PC-3 (cell line): ENCODE measurements at regions not wholly inside any gene's neighbourhood (a gene's known extent, or its start where the extent isn't known, plus 50 kb on each side); places are given as distances from the start of the nearest gene placed in this dataset.

Experiments used
- ATAC-seq: fragments of 200-7000 bp; cut with Tn5 transposase; 2 replicates; pipeline ENCODE4 v1.9.1; 2020; ENCODE audit warnings: mild to moderate bottlenecking, moderate library complexity
- BruUV-seq: library from RNA; stranded (reverse); fragments of 400-500 nt; replicated peaks from 2 replicates; lab custom pipeline; 2021; lab: Mats Ljungman, UMichigan
- CTCF ChIA-PET: fragments of 300-600 bp; sonication (Branson Sonifier 250); formaldehyde crosslinking; loops from one replicate; lab custom pipeline; 2022; ENCODE audit warnings: antibody characterized with exemption; lab: Charles Lee
- POLR2A ChIA-PET: fragments of 300-600 bp; sonication (Branson Sonifier 250); formaldehyde crosslinking; loops from one replicate; lab custom pipeline; 2022; ENCODE audit warnings: antibody characterized with exemption; ENCODE audit not compliant: unreplicated experiment; lab: Charles Lee
- DNase-seq: peaks from one replicate; pipeline ENCODE4 v3.0.0-alpha.2; 2015
- H2AFZ ChIP-seq: fragments of 300-600 bp; sonication (generic); 2 replicates; pipeline ENCODE4 v1.6.0; 2016; ENCODE audit warnings: antibody characterized with exemption, low read length
- H3F3A ChIP-seq: fragments of 300-600 bp; sonication (generic); one replicate; pipeline ENCODE4 v1.6.0; 2017; ENCODE audit warnings: antibody characterized with exemption, low read length, control low read depth, mild to moderate bottlenecking; ENCODE audit not compliant: unreplicated experiment
- H3K27ac ChIP-seq: fragments of 300-600 bp; sonication (generic); 2 replicates; pipeline ENCODE4 v1.5.1; 2016; ENCODE audit warnings: mild to moderate bottlenecking, low read length
- H3K27me3 ChIP-seq: fragments of 300-600 bp; sonication (generic); 2 replicates; pipeline ENCODE4 v1.6.1; 2016; ENCODE audit warnings: low read length, mixed read lengths
- H3K36me3 ChIP-seq: fragments of 300-600 bp; sonication (generic); 2 replicates; pipeline ENCODE4 v1.6.1; 2016; ENCODE audit warnings: low read depth, mixed run types, low read length, mixed read lengths
- H3K4me1 ChIP-seq: fragments of 300-600 bp; sonication (generic); 2 replicates; pipeline ENCODE4 v1.5.1; 2016; ENCODE audit warnings: low read length; ENCODE audit not compliant: insufficient read depth
- H3K4me2 ChIP-seq: fragments of 300-600 bp; sonication (generic); 2 replicates; pipeline ENCODE4 v1.6.0; 2016; ENCODE audit warnings: low read length
- H3K4me3 ChIP-seq: fragments of 300-600 bp; sonication (generic); 2 replicates; pipeline ENCODE4 v1.5.1; 2016; ENCODE audit warnings: mild to moderate bottlenecking, low read length, mixed read lengths
- H3K79me2 ChIP-seq: fragments of 300-600 bp; sonication (generic); 2 replicates; pipeline ENCODE4 v1.6.1; 2017; ENCODE audit warnings: low read length, mixed read lengths
- H3K9ac ChIP-seq: fragments of 300-600 bp; sonication (generic); 2 replicates; pipeline ENCODE4 v1.6.0; 2016; ENCODE audit warnings: mild to moderate bottlenecking, low read length
- H3K9me2 ChIP-seq: fragments of 300-600 bp; sonication (generic); replicated peaks from 2 replicates; pipeline ENCODE4 v1.6.1; 2016; ENCODE audit warnings: mixed run types, low read length, mixed read lengths
- H3K9me3 ChIP-seq: fragments of 300-600 bp; sonication (generic); 2 replicates; pipeline ENCODE4 v1.6.1; 2016; ENCODE audit warnings: low read length, mixed read lengths
- H4K20me1 ChIP-seq: fragments of 300-600 bp; sonication (generic); 2 replicates; pipeline ENCODE4 v1.6.1; 2016; ENCODE audit warnings: low read length, mixed read lengths
- EZH2 ChIP-seq: fragments of 300-600 bp; sonication (generic); IDR thresholded peaks from one replicate; pipeline ENCODE4 v1.6.1; 2017; ENCODE audit warnings: antibody characterized with exemption, mild to moderate bottlenecking, low read length; ENCODE audit not compliant: unreplicated experiment
- EZH2phosphoT487 ChIP-seq: fragments of 300-600 bp; sonication (generic); IDR thresholded peaks from 2 replicates; pipeline ENCODE4 v1.6.1; 2018; ENCODE audit warnings: mild to moderate bottlenecking, antibody characterized with exemption, low read length, borderline replicate concordance
- intact Hi-C: fragments of 100-400 bp; cut with micrococcal nuclease; formaldehyde crosslinking; loops from 2 replicates; pipeline ENCODE4 v1.9.0; 2023
- TF ChIP-seq, protein P1 (sequence below): fragments of 300-600 bp; sonication (generic); conservative IDR thresholded peaks from 2 replicates; pipeline ENCODE4 v1.5.1; 2017; ENCODE audit warnings: antibody characterized with exemption, low read depth, mild to moderate bottlenecking, low read length

DNA sequence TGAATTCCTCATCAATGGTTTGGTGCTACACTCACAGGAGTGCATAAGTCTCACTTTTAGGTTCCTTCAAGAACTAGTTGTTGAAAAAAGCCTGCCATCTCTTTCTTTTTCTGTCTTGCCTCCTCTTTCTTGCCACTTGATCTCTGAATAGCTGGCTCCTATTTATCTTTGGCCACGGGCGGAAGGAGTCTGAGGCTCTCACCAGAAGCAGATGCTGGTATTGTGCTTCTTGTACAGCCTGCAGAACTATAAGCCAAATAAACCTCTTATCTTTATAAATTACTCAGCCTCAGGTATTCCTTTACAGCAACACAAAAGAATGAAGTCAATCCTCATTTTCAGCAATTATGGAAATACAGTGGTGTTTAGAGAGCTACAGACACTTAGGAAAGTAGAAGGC is 247.1 kb upstream of the PRR16 start:
- CTCF ChIA-PET = no interaction called here
- BruUV-seq = no TSS peak
- ATAC-seq = no peak

DNA sequence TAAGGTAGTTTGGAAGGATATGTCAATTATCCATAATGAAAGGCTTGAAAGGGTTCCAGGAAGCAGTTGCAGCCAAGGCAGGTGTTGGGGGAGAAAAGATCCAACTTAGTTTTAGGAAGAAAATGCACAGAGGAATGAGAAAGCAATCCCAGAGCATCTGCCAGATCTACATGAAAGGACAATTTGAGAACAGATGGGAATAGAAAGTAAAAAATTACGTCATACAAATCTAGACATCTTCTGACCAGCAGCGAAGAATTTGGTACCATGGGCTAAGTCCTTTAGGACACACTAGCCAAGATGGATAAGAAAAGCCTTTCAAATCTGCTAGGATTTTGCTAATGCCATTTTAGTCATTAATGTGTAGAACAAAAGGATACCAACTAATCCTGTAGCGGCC is 244.1 kb upstream of the PRR16 start:
- Histone ChIP-seq H3K4me1 (no peaks in the 10 kb centered on the region), H3K9me2 (no peaks in the 10 kb centered on the region), H3K9ac (no peak overlapping the region), H3K9me3 (no peaks in the 10 kb centered on the region), H4K20me1 (no peaks in the 10 kb centered on the region), H3K27ac (no peak overlapping the region), H3K27me3 (no peaks in the 10 kb centered on the region), H3K36me3 (no peaks in the 10 kb centered on the region), H3K4me2 (no peak overlapping the region), H3F3A (no peaks in the 10 kb centered on the region), H3K79me2 (no peaks in the 10 kb centered on the region), H3K4me3 (no peak overlapping the region), H2AFZ (no peak overlapping the region)
- no TSS peak for BruUV-seq
- intact Hi-C loops = no loop called here
- POLR2A ChIA-PET = no interaction called here
- TF ChIP-seq, protein P1, sequence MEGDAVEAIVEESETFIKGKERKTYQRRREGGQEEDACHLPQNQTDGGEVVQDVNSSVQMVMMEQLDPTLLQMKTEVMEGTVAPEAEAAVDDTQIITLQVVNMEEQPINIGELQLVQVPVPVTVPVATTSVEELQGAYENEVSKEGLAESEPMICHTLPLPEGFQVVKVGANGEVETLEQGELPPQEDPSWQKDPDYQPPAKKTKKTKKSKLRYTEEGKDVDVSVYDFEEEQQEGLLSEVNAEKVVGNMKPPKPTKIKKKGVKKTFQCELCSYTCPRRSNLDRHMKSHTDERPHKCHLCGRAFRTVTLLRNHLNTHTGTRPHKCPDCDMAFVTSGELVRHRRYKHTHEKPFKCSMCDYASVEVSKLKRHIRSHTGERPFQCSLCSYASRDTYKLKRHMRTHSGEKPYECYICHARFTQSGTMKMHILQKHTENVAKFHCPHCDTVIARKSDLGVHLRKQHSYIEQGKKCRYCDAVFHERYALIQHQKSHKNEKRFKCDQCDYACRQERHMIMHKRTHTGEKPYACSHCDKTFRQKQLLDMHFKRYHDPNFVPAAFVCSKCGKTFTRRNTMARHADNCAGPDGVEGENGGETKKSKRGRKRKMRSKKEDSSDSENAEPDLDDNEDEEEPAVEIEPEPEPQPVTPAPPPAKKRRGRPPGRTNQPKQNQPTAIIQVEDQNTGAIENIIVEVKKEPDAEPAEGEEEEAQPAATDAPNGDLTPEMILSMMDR = no peak
- TF ChIP-seq EZH2phosphoT487 (no peak), EZH2 (no peak)
- no peak for DNase-seq
- CTCF ChIA-PET = no interaction called here
- no peak for ATAC-seq

More for the DNA sequence above, 247.1 kb upstream of the PRR16 start:
- no peaks in the 10 kb centered on the region for H3K9me3 ChIP-seq
- H3K9me2 ChIP-seq = no peaks in the 10 kb centered on the region
- H3K36me3 ChIP-seq = no peaks in the 10 kb centered on the region
- DNase-seq = no peak
- no peaks in the 10 kb centered on the region for H3K27me3 ChIP-seq
- H3K27ac ChIP-seq = no peak overlapping the region
- H4K20me1 ChIP-seq = no peaks in the 10 kb centered on the region
- H2AFZ ChIP-seq = no peak overlapping the region
- TF ChIP-seq, protein P1 = no peak
- TF ChIP-seq EZH2 = no peak
- no peak for TF ChIP-seq EZH2phosphoT487
- no peaks in the 10 kb centered on the region for H3K4me1 ChIP-seq
- POLR2A ChIA-PET = no interaction called here
- H3K79me2 ChIP-seq = no peaks in the 10 kb centered on the region
- no peak overlapping the region for H3K9ac ChIP-seq
- intact Hi-C loops = no loop called here
- H3K4me3 ChIP-seq = no peak overlapping the region
- no peak overlapping the region for H3K4me2 ChIP-seq
- no peaks in the 10 kb centered on the region for H3F3A ChIP-seq

DNA sequence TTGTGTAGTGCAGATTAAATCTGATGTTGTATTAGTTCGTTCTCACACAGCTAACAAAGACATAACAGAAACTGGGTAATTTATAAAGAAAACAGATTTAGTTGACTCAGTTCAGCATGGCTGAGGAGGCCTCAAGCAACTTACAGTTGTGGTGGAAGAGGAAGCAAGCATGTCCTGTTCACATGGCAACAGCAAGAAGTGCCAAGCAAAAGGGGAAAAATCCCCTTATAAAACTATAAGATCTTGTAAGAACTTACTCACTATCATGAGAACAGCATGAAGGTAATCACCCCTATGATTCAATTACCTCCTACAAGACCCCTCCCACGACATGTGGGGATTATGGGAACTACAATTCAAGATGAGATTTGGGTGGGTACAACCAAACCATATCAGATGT is 238.6 kb upstream of the PRR16 start:
- CTCF ChIA-PET = no interaction called here
- H3K9ac ChIP-seq = no peak overlapping the region
- intact Hi-C loops = no loop called here

More for the DNA sequence above, 238.6 kb upstream of the PRR16 start:
- Histone ChIP-seq H3K4me3 (no peak overlapping the region), H2AFZ (no peak overlapping the region), H3K36me3 (no peaks in the 10 kb centered on the region), H3K79me2 (no peaks in the 10 kb centered on the region), H3F3A (no peaks in the 10 kb centered on the region), H4K20me1 (no peaks in the 10 kb centered on the region), H3K27ac (no peak overlapping the region), H3K9me3 (no peaks in the 10 kb centered on the region), H3K27me3 (no peaks in the 10 kb centered on the region), H3K9me2 (no peaks in the 10 kb centered on the region), H3K4me1 (no peaks in the 10 kb centered on the region), H3K4me2 (no peak overlapping the region)
- DNase-seq (no peak), ATAC-seq (no peak)
- no TSS peak for BruUV-seq
- TF ChIP-seq EZH2 (no peak), EZH2phosphoT487 (no peak)
- TF ChIP-seq, protein P1 = no peak
- POLR2A ChIA-PET = no interaction called here
